GM18951 (cell line): ENCODE measurements at regions not wholly inside any gene's neighbourhood (a gene's known extent, or its start where the extent isn't known, plus 50 kb on each side); places are given as distances from the start of the nearest gene placed in this dataset.

Experiments
- POLR2A ChIP-seq: IDR thresholded peaks from 4 replicates; pipeline ENCODE4 v1.6.1; 2011; ENCODE audit warnings: mild to moderate bottlenecking; ENCODE audit not compliant: insufficient read length, insufficient read depth; ENCODE audit errors: extremely low read depth
- in situ Hi-C: fragments of 300-500 bp; cut with MboI; formaldehyde crosslinking; loops from one replicate; pipeline ENCODE4 v1.12.0; 2022; ENCODE audit warnings: low sequenced_read_pairs, mixed read lengths, inconsistent platforms; ENCODE audit not compliant: unreplicated experiment

GRCh38 chr9:14560194-14560593, 133.0 kb downstream of the ZDHHC21 start:
- TF ChIP-seq POLR2A, result no peak
- in situ Hi-C loops, result no loop called here

GRCh38 chr9:14554886-14555285, 138.3 kb downstream of the ZDHHC21 start:
- TF ChIP-seq POLR2A, result no peak
- in situ Hi-C loops, result no loop called here

- in situ Hi-C loops, result no loop called here
- TF ChIP-seq POLR2A, result no peak
These were observed 145.8 kb downstream of the ZDHHC21 start for GRCh38 chr9:14547245-14548060.

- TF ChIP-seq POLR2A, result no peak
- in situ Hi-C loops, result no loop called here
These were observed 146.5 kb downstream of the ZDHHC21 start for GRCh38 chr9:14546693-14547092.

- TF ChIP-seq POLR2A, result no peak
- in situ Hi-C loops, result no loop called here
These were observed 151.2 kb downstream of the ZDHHC21 start for GRCh38 chr9:14542071-14542470.

- in situ Hi-C loops, result no loop called here
- TF ChIP-seq POLR2A, result no peak
These were observed 154.7 kb downstream of the ZDHHC21 start for GRCh38 chr9:14538526-14538925.

- in situ Hi-C loops, result no loop called here
- no peak for TF ChIP-seq POLR2A
These were observed 157.9 kb downstream of the ZDHHC21 start for GRCh38 chr9:14535161-14535955.

- no peak for TF ChIP-seq POLR2A
- in situ Hi-C loops, result no loop called here
These were observed 159.2 kb downstream of the ZDHHC21 start for GRCh38 chr9:14533867-14534640.

GRCh38 chr9:14532456-14533115, 160.6 kb downstream of the ZDHHC21 start:
- in situ Hi-C loops, result no loop called here
- TF ChIP-seq POLR2A, result no peak

- in situ Hi-C loops, result no loop called here
- TF ChIP-seq POLR2A, result no peak
These were observed 161.6 kb downstream of the ZDHHC21 start for GRCh38 chr9:14531341-14532269.

GRCh38 chr9:14530841-14531240, 162.4 kb downstream of the ZDHHC21 start:
- in situ Hi-C loops, result no loop called here
- TF ChIP-seq POLR2A, result no peak

- in situ Hi-C loops, result no loop called here
- no peak for TF ChIP-seq POLR2A
These were observed 162.9 kb downstream of the ZDHHC21 start for GRCh38 chr9:14530366-14530765.

GRCh38 chr9:14529629-14530028, 163.6 kb downstream of the ZDHHC21 start:
- in situ Hi-C loops, result no loop called here
- TF ChIP-seq POLR2A, result no peak
